Upper lobe of left lung (tissue), 4 donors: ENCODE measurements at regions not wholly inside any gene's neighbourhood (a gene's known extent, or its start where the extent isn't known, plus 50 kb on each side); places are given as distances from the start of the nearest gene placed in this dataset.

Experiments used
- CTCF ChIP-seq, 6 experiments: fragments of 450-650 bp in 4 of 6; fragments of 200-600 bp in 2 of 6; sonication (generic) in 2 of 6; IDR thresholded peaks; one replicate each; pipeline ENCODE4 v1.5.1; 2016 to 2019; ENCODE audit warnings: antibody characterized with exemption in 6 of 6
- POLR2A ChIP-seq, 4 donors: fragments of 450-650 bp; IDR thresholded peaks; one replicate each; pipeline ENCODE4 v1.5.1; 2016 to 2017; ENCODE audit warnings: antibody characterized with exemption in 4 of 4, mild to moderate bottlenecking in 2 of 4
- POLR2AphosphoS5 ChIP-seq, 2 donors: sonication (generic); formaldehyde crosslinking; IDR thresholded peaks; one replicate each; pipeline ENCODE4 v1.5.1; 2017; ENCODE audit warnings: antibody characterized with exemption in 2 of 2

GRCh38 chr5:42306287-42306686 lies 117.0 kb upstream of the GHR start:
- TF ChIP-seq CTCF (IDR thresholded peaks at IDR 0.05) (no peak), POLR2AphosphoS5 (IDR thresholded peaks at IDR 0.05) (no peak), POLR2A (IDR thresholded peaks at IDR 0.05) (no peak)
